DOHH2 (cell line): ENCODE measurements at regions not wholly inside any gene's neighbourhood (a gene's known extent, or its start where the extent isn't known, plus 50 kb on each side); places are given as distances from the start of the nearest gene placed in this dataset.

Experiments used
- H3F3A ChIP-seq: fragments of 200-600 bp; sonication (generic), shearing (Covaris generic); 2 replicates; pipeline ENCODE4 v1.6.0; 2016; ENCODE audit warnings: antibody characterized with exemption, mild to moderate bottlenecking; ENCODE audit not compliant: control insufficient read depth, insufficient read depth
- H3K27ac ChIP-seq: fragments of 200-600 bp; sonication (generic); 2 replicates; pipeline ENCODE4 v1.5.1; 2014; ENCODE audit warnings: low read depth, mild to moderate bottlenecking, low read length, moderate library complexity
- H3K27me3 ChIP-seq: fragments of 200-600 bp; sonication (generic); 2 replicates; pipeline ENCODE4 v1.6.1; 2014; ENCODE audit warnings: mild to moderate bottlenecking, low read length, mixed read lengths; ENCODE audit not compliant: control insufficient read depth
- H3K36me3 ChIP-seq: fragments of 200-600 bp; sonication (generic); 2 replicates; pipeline ENCODE4 v1.6.1; 2014; ENCODE audit warnings: mild to moderate bottlenecking, low read length, moderate library complexity, mixed read lengths; ENCODE audit not compliant: control insufficient read depth
- H3K4me1 ChIP-seq: fragments of 200-600 bp; sonication (generic); 2 replicates; pipeline ENCODE4 v1.6.1; 2014; ENCODE audit warnings: mild to moderate bottlenecking, low read length, mixed read lengths; ENCODE audit not compliant: control insufficient read depth
- H3K4me2 ChIP-seq: fragments of 200-600 bp; sonication (generic); 2 replicates; pipeline ENCODE4 v1.6.0; 2014; ENCODE audit warnings: mild to moderate bottlenecking, low read length, moderate library complexity
- H3K4me3 ChIP-seq: fragments of 200-600 bp; sonication (generic); 2 replicates; pipeline ENCODE4 v1.5.1; 2014; ENCODE audit warnings: mild to moderate bottlenecking, low read length, mixed read lengths
- H3K79me2 ChIP-seq: fragments of 200-600 bp; sonication (generic); 2 replicates; pipeline ENCODE4 v1.6.1; 2014; ENCODE audit warnings: mild to moderate bottlenecking, low read length, mixed read lengths; ENCODE audit not compliant: control insufficient read depth
- H3K9me2 ChIP-seq: fragments of 200-600 bp; sonication (generic); replicated peaks from 2 replicates; pipeline ENCODE4 v1.6.1; 2014; ENCODE audit warnings: mild to moderate bottlenecking, low read length, mixed read lengths; ENCODE audit not compliant: control insufficient read depth
- H3K9me3 ChIP-seq: fragments of 200-600 bp; sonication (generic); 2 replicates; pipeline ENCODE4 v1.6.1; 2014; ENCODE audit warnings: antibody characterized with exemption, low read length, mixed read lengths; ENCODE audit not compliant: control insufficient read depth, insufficient read depth
- H4K20me1 ChIP-seq: fragments of 200-600 bp; sonication (generic); 2 replicates; pipeline ENCODE4 v1.6.0; 2014; ENCODE audit warnings: low read depth, mild to moderate bottlenecking, antibody characterized with exemption, low read length, moderate library complexity; ENCODE audit not compliant: control insufficient read depth, insufficient read depth
- EZH2phosphoT487 ChIP-seq: fragments of 200-600 bp; sonication (generic); IDR thresholded peaks from 2 replicates; pipeline ENCODE4 v1.6.1; 2017; ENCODE audit warnings: borderline replicate concordance, mild to moderate bottlenecking, antibody characterized with exemption, low read length, moderate library complexity, mixed read lengths
- TF ChIP-seq, protein P1 (sequence below): fragments of 200-600 bp; sonication (generic); IDR thresholded peaks from one replicate; pipeline ENCODE4 v1.5.1; 2014; ENCODE audit warnings: antibody characterized with exemption, mild to moderate bottlenecking, low read depth, low read length; ENCODE audit not compliant: poor library complexity, severe bottlenecking

DNA sequence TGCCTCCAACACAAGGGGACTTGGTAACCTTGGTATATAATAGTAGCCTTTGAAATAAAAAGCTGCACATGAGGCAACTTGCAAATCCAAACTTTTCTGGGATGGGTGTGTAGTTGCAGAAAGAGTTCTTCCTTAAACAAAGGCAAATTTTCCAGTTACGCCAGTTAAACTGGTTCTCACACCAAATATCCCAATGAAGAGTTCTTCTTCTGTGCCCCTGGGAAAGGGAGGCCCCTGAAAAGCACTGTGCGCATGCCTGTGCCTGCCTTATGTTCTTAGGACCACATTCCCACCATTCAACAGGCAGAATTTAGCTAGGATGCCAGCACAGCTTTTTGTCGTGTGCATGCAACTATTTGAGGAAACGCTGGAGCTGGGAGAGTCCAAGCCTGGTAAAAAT, 164.8 kb upstream of the SLC25A13 start:
- Histone ChIP-seq H3K27ac (no peak overlapping the region), H3K27me3 (no peaks in the 10 kb centered on the region), H3K9me3 (no peaks in the 10 kb centered on the region), H3K79me2 (no peaks in the 10 kb centered on the region), H3K36me3 (no peaks in the 10 kb centered on the region), H3K4me3 (no peak overlapping the region), H3F3A (no peaks in the 10 kb centered on the region), H3K4me2 (no peak overlapping the region), H3K4me1 (no peaks in the 10 kb centered on the region), H3K9me2 (no peaks in the 10 kb centered on the region), H4K20me1 (no peaks in the 10 kb centered on the region)
- TF ChIP-seq, protein P1, sequence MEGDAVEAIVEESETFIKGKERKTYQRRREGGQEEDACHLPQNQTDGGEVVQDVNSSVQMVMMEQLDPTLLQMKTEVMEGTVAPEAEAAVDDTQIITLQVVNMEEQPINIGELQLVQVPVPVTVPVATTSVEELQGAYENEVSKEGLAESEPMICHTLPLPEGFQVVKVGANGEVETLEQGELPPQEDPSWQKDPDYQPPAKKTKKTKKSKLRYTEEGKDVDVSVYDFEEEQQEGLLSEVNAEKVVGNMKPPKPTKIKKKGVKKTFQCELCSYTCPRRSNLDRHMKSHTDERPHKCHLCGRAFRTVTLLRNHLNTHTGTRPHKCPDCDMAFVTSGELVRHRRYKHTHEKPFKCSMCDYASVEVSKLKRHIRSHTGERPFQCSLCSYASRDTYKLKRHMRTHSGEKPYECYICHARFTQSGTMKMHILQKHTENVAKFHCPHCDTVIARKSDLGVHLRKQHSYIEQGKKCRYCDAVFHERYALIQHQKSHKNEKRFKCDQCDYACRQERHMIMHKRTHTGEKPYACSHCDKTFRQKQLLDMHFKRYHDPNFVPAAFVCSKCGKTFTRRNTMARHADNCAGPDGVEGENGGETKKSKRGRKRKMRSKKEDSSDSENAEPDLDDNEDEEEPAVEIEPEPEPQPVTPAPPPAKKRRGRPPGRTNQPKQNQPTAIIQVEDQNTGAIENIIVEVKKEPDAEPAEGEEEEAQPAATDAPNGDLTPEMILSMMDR = no peak
- no peak for TF ChIP-seq EZH2phosphoT487

DNA sequence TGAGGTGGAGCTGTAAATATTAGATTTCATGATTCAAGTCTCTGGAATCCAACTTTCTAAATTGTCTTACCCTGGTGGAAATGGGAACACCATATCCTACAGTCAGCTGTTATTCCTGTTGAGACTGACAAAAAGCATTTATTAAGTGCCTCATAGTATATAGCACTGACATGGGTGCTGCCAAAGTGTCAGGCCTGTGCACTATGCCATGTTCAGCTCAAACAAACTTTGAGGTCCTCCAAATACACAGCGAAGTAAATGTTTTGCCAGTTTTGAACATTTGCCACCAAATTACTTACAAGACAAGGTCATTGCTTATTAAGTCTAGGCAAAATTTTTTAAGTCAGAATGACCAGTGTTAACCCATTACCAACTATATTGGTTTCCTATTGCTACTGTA, 162.9 kb upstream of the SLC25A13 start:
- Histone ChIP-seq H3K4me1 (no peaks in the 10 kb centered on the region), H4K20me1 (no peaks in the 10 kb centered on the region), H3K36me3 (no peaks in the 10 kb centered on the region), H3K4me2 (no peak overlapping the region), H3K27ac (no peak overlapping the region), H3K9me2 (no peaks in the 10 kb centered on the region), H3K9me3 (no peaks in the 10 kb centered on the region), H3K27me3 (no peaks in the 10 kb centered on the region), H3K79me2 (no peaks in the 10 kb centered on the region), H3K4me3 (no peak overlapping the region), H3F3A (no peaks in the 10 kb centered on the region)
- TF ChIP-seq, protein P1 = no peak
- no peak for TF ChIP-seq EZH2phosphoT487

DNA sequence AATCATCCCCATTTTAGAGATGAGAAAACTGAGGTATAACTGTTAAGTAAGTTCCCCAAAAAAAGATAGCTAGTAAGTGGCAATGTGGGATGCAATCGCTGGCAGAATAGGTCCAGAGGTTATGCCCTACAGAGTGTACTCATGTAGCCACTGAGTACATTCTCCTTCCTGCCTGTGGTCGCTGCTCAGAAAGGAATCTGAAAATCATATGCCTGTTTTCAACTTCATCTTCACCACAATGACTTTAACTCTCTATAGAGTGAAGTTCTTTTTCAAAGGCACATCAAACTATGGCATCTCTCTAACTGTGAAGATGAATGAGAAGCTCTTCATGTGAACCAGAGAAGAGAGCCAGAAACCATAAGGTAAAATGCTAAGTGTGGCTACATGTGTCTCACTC, 162.2 kb upstream of the SLC25A13 start:
- no peaks in the 10 kb centered on the region for H3K9me2 ChIP-seq
- no peak overlapping the region for H3K27ac ChIP-seq
- H3K36me3 ChIP-seq = no peaks in the 10 kb centered on the region
- H3K27me3 ChIP-seq = no peaks in the 10 kb centered on the region
- H3K4me1 ChIP-seq = no peaks in the 10 kb centered on the region
- H4K20me1 ChIP-seq = no peaks in the 10 kb centered on the region
- no peaks in the 10 kb centered on the region for H3F3A ChIP-seq
- H3K79me2 ChIP-seq = no peaks in the 10 kb centered on the region
- H3K4me2 ChIP-seq = no peak overlapping the region
- no peaks in the 10 kb centered on the region for H3K9me3 ChIP-seq
- TF ChIP-seq, protein P1 = no peak
- TF ChIP-seq EZH2phosphoT487 = no peak
- no peak overlapping the region for H3K4me3 ChIP-seq

DNA sequence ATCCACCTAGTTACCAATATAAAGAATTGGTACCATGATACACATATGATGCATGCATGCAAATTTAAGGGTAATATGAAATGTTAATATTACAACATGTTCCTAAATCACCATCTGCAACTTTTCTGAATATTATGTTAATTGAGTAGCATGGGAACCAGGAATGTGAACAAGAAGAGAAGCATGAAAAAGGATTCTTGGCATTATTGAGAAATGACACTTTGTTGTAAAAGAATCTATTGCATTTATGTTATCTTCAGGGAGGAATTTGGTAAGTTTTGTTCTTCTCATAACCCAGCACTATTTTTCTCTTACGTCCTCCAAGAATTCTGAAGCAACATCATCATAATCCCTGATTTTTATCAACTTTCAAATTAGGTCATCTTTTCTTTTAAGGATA, 159.9 kb upstream of the SLC25A13 start:
- H3K4me3 ChIP-seq = no peak overlapping the region
- no peaks in the 10 kb centered on the region for H3K4me1 ChIP-seq
- H4K20me1 ChIP-seq = no peaks in the 10 kb centered on the region
- no peak for TF ChIP-seq EZH2phosphoT487
- TF ChIP-seq, protein P1 = no peak
- no peaks in the 10 kb centered on the region for H3K36me3 ChIP-seq
- H3K9me2 ChIP-seq = no peaks in the 10 kb centered on the region
- H3K9me3 ChIP-seq = no peaks in the 10 kb centered on the region
- no peaks in the 10 kb centered on the region for H3K27me3 ChIP-seq
- H3F3A ChIP-seq = no peaks in the 10 kb centered on the region
- H3K4me2 ChIP-seq = no peak overlapping the region
- no peak overlapping the region for H3K27ac ChIP-seq
- no peaks in the 10 kb centered on the region for H3K79me2 ChIP-seq
